ENCODE measurements at regions not wholly inside any gene's neighbourhood (a gene's known extent, or its start where the extent isn't known, plus 50 kb on each side); places are given as distances from the start of the nearest gene placed in this dataset.

- TF ChIP-seq POLR2A (IDR thresholded peaks at IDR 0.05) (no peak), CTCF (IDR thresholded peaks at IDR 0.05) (no peak)
Observed at GRCh38 chr15:39320886-39321285, 260.0 kb upstream of the THBS1 start.
